PC-9 (cell line): ENCODE measurements at regions not wholly inside any gene's neighbourhood (a gene's known extent, or its start where the extent isn't known, plus 50 kb on each side); places are given as distances from the start of the nearest gene placed in this dataset.

Experiments
- CTCF ChIP-seq: fragments of 200-600 bp; sonication (generic); conservative IDR thresholded peaks from 2 replicates; pipeline ENCODE4 v1.6.1; 2017; ENCODE audit warnings: mixed run types, antibody characterized with exemption, mild to moderate bottlenecking, moderate library complexity
- EZH2 ChIP-seq: fragments of 200-600 bp; sonication (generic); IDR thresholded peaks from 2 replicates; pipeline ENCODE4 v1.8.0; 2017; ENCODE audit warnings: antibody characterized with exemption, low read depth

- no peak for TF ChIP-seq CTCF
- no peak for TF ChIP-seq EZH2
Measured at GRCh38 chr3:29202378-29202777, 78.5 kb upstream of the RBMS3 start.
